ENCODE measurements at regions not wholly inside any gene's neighbourhood (a gene's known extent, or its start where the extent isn't known, plus 50 kb on each side); places are given as distances from the start of the nearest gene placed in this dataset.
"Not testable (repeated sequence)": the region's sequence is repeated elsewhere in the genome, so short reads cannot be mapped to it uniquely, and the experiment has no call there.

DNA sequence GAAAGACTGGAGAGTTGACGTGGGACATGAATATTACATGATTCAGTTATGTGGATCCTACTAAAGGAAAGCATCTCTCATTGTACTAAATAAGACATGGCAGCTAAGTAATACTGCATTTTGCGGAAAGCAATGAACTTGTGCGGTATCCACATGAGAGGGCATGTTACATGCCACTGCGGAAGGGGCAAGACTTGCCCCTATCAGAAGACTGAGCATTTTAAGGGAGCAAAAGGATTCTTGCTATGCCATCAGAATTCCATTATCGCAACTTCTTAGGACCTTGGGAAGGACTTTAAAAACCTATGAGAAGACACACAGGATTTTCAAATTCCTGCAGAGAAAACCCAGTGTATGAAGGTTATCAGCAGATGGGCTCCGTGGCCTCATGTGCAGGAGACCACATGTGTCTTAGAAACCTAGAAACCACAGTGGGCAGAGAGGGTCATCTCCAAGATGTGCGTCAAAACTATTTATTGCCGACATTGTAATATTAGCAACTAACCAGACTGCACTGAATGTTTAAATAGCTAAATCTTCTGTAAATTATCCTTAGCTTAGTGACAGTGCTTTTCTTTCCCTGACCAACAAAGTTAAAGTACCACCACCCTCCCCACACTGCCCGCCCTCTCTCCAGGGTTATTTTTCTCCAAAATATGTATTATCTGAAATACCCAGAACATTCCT lies 457.7 kb downstream of the ICE1 start:
- TF ChIP-seq CTCF (conservative IDR thresholded peaks at IDR 0.05; ENCODE audit: low read depth): no peak
- ChIA-PET CTCF (no interaction called here), POLR2A (ENCODE audit: low non-redundant PET) (no interaction called here)
- no peak overlapping the region for H3K27ac ChIP-seq
- no peak for DNase-seq (ENCODE audit: low spot score)

DNA sequence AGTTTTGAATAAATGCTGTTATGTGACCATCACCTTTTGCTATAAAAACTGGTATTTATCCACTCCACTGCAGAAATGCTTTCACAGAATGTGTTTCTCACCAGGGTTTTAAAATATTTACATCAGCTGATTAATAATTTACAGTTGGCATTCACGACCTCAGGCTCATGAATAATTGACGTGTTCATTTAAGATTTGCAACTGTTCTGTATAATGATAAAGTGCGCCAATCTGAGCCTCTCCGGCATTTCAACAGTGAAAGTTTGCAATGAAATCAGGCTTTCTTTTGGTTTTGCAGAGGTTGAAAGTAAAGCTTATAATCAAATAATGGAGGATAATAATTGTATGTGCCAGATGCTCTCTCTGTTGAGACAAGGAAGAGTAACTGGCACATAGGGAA lies 434.9 kb downstream of the ICE1 start:
- ChIA-PET POLR2A (ENCODE audit: low non-redundant PET) (no interaction called here), CTCF (no interaction called here)
- no peak for DNase-seq (ENCODE audit: low spot score)
- H3K27ac ChIP-seq: no peak overlapping the region
- TF ChIP-seq CTCF (conservative IDR thresholded peaks at IDR 0.05; ENCODE audit: low read depth): no peak

DNA sequence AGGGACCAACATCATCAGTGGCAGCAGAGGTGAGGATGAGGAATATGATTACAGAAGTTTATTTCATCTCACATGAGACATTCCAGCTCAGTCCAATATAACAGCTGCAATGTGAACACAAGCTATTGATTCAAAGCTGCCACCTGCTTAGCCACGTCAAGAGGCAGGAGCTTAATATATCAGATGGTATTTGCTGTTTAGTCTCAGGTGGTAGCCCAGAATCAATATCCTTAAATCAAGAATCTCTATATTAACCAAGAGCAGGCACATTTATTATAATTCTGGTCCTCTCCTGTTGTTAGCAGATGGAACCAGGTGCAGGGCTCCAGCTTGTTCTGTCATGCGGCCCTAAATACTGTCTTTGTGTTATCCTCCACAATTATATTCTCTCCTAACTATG lies 431.6 kb downstream of the ICE1 start:
- POLR2A ChIA-PET (ENCODE audit: low non-redundant PET): no interaction called here
- DNase-seq (ENCODE audit: low spot score): no peak
- CTCF ChIA-PET: no interaction called here

GRCh38 chr5:5838493-5838892 lies 416.0 kb downstream of the ICE1 start:
- ChIA-PET POLR2A (ENCODE audit: low non-redundant PET) (no interaction called here), CTCF (no interaction called here)

More for the DNA sequence above, 431.6 kb downstream of the ICE1 start:
- TF ChIP-seq CTCF (conservative IDR thresholded peaks at IDR 0.05; ENCODE audit: low read depth): no peak
- no peak overlapping the region for H3K27ac ChIP-seq

GRCh38 chr5:5831622-5832021 lies 409.1 kb downstream of the ICE1 start:
- H3K27ac ChIP-seq; POLR2A ChIA-PET (ENCODE audit: low non-redundant PET); DNase-seq (ENCODE audit: low spot score); CTCF ChIA-PET: not testable (repeated sequence)

More at GRCh38 chr5:5838493-5838892, 416.0 kb downstream of the ICE1 start:
- DNase-seq (ENCODE audit: low spot score): no peak
- TF ChIP-seq CTCF (conservative IDR thresholded peaks at IDR 0.05; ENCODE audit: low read depth): no peak
- H3K27ac ChIP-seq: no peak overlapping the region

DNA sequence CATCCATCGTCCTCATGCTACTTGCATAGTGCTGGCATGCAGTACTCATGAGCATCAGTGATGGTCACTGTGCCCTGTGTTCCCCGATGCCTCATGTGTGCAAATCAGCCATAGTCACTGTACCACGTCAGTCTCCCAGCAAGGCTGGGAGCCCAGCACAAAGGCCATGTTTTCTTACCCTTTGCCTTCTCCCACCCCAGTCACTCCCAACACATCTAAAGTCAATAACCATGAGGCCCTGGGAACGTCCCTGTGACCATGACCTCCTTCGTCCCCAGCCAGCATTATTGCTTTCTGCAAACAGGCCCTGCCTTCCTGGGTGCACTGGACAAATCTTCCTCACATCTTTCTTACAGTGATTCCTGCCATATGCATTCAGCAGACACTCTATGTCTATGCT lies 406.1 kb downstream of the ICE1 start:
- CTCF ChIA-PET: no interaction called here

More for the DNA sequence above, 406.1 kb downstream of the ICE1 start:
- POLR2A ChIA-PET (ENCODE audit: low non-redundant PET): no interaction called here
- no peak for DNase-seq (ENCODE audit: low spot score)
- no peak for TF ChIP-seq CTCF (conservative IDR thresholded peaks at IDR 0.05; ENCODE audit: low read depth)
- H3K27ac ChIP-seq: no peak overlapping the region
